IMR-90 (cell line): ENCODE measurements at regions not wholly inside any gene's neighbourhood (a gene's known extent, or its start where the extent isn't known, plus 50 kb on each side); places are given as distances from the start of the nearest gene placed in this dataset.

ENCODE experiments used
- ATAC-seq: fragments of 200-7000 bp; cut with Tn5 transposase; 2 replicates; pipeline ENCODE4 v1.9.1; 2020; ENCODE audit warnings: low read depth, mild to moderate bottlenecking, moderate library complexity
- BruUV-seq: library from RNA; stranded (reverse); fragments of 400-500 nt; replicated peaks from 2 replicates; lab custom pipeline; 2021; lab: Mats Ljungman, UMichigan
- CTCF ChIA-PET: fragments of 300-600 bp; formaldehyde crosslinking; extraction: SDS; loops from one replicate; lab custom pipeline; 2021; ENCODE audit warnings: antibody characterized with exemption; lab: Yijun Ruan, JAX
- POLR2A ChIA-PET: fragments of 300-600 bp; sonication (Branson Sonifier 250); formaldehyde crosslinking; loops from one replicate; lab custom pipeline; 2022; ENCODE audit warnings: antibody characterized with exemption; ENCODE audit not compliant: unreplicated experiment; lab: Charles Lee
- DNase-seq: peaks from one replicate; pipeline ENCODE4 v3.0.0; 2013
- H2AFZ ChIP-seq: replicated peaks from 2 replicates; pipeline ENCODE3; 2013; ENCODE audit warnings: low read length, mild to moderate bottlenecking; ENCODE audit not compliant: poor library complexity
- H2AK5ac ChIP-seq: 2 replicates; pipeline ENCODE4 v1.6.1; 2013; ENCODE audit warnings: low read depth, low read length, inconsistent platforms
- H2AK9ac ChIP-seq: replicated peaks from 2 replicates; pipeline ENCODE3; 2013; ENCODE audit warnings: mild to moderate bottlenecking, low read depth, low read length, moderate library complexity; ENCODE audit not compliant: poor library complexity
- H2BK120ac ChIP-seq: 2 replicates; pipeline ENCODE4 v1.6.1; 2013; ENCODE audit warnings: low read depth, low read length, inconsistent platforms
- H2BK15ac ChIP-seq: 3 replicates; pipeline ENCODE4 v1.6.1; 2013; ENCODE audit warnings: low read depth, low read length, inconsistent platforms
- H2BK20ac ChIP-seq: 2 replicates; pipeline ENCODE4 v1.6.1; 2013; ENCODE audit warnings: low read depth, mild to moderate bottlenecking, inconsistent platforms, low read length, moderate library complexity
- H2BK5ac ChIP-seq: 2 replicates; pipeline ENCODE4 v1.6.1; 2013; ENCODE audit warnings: mild to moderate bottlenecking, low read depth, low read length, inconsistent platforms; ENCODE audit not compliant: poor library complexity, severe bottlenecking
- H3K14ac ChIP-seq: replicated peaks from 2 replicates; pipeline ENCODE4 v1.6.1; 2013; ENCODE audit warnings: low read depth, low read length, inconsistent platforms
- H3K18ac ChIP-seq: 2 replicates; pipeline ENCODE4 v1.6.1; 2013; ENCODE audit warnings: low read depth, low read length, control low read depth
- H3K23ac ChIP-seq: 2 replicates; pipeline ENCODE4 v1.6.1; 2013; ENCODE audit warnings: low read depth, low read length, inconsistent platforms
- H3K27ac ChIP-seq: 2 replicates; pipeline ENCODE4 v1.5.1; 2013; ENCODE audit warnings: mild to moderate bottlenecking, control low read depth, low read length; ENCODE audit not compliant: insufficient read depth
- H3K27me3 ChIP-seq: 2 replicates; pipeline ENCODE4 v1.6.1; 2013; ENCODE audit warnings: low read length; ENCODE audit not compliant: control insufficient read depth, insufficient read depth
- H3K36me3 ChIP-seq: 2 replicates; pipeline ENCODE4 v1.6.1; 2013; ENCODE audit warnings: low read length, mixed read lengths; ENCODE audit not compliant: control insufficient read depth, insufficient read depth
- H3K4ac ChIP-seq: 2 replicates; pipeline ENCODE4 v1.6.1; 2013; ENCODE audit warnings: low read depth, low read length, inconsistent platforms
- H3K4me1 ChIP-seq: 2 replicates; pipeline ENCODE4 v1.6.1; 2013; ENCODE audit warnings: low read length, mixed read lengths; ENCODE audit not compliant: control insufficient read depth, insufficient read depth
- H3K4me2 ChIP-seq: 2 replicates; pipeline ENCODE4 v1.6.1; 2013; ENCODE audit warnings: low read depth, mild to moderate bottlenecking, control low read depth, low read length, moderate library complexity
- H3K4me3 ChIP-seq: 2 replicates; pipeline ENCODE4 v1.5.1; 2013; ENCODE audit warnings: low read depth, mild to moderate bottlenecking, control low read depth, low read length, moderate library complexity; ENCODE audit not compliant: insufficient read depth
- H3K56ac ChIP-seq: 2 replicates; pipeline ENCODE4 v1.6.1; 2013; ENCODE audit warnings: low read length, inconsistent platforms; ENCODE audit not compliant: insufficient read depth; ENCODE audit errors: extremely low read depth
- H3K79me1 ChIP-seq, 2 experiments: 2 replicates each; pipeline ENCODE4 v1.6.1; 2013; ENCODE audit warnings: low read length in 2 of 2, inconsistent platforms in 1 of 2, low read depth in 1 of 2
- H3K9ac ChIP-seq: 2 replicates; pipeline ENCODE4 v1.6.1; 2013; ENCODE audit warnings: low read depth, low read length, control low read depth
- H3K9me1 ChIP-seq: 2 replicates; pipeline ENCODE4 v1.6.1; 2013; ENCODE audit warnings: low read length, inconsistent platforms; ENCODE audit not compliant: insufficient read depth
- H3K9me3 ChIP-seq: 2 replicates; pipeline ENCODE4 v1.6.1; 2013; ENCODE audit warnings: low read length; ENCODE audit not compliant: control insufficient read depth, insufficient read depth
- H4K20me1 ChIP-seq: 2 replicates; pipeline ENCODE4 v1.6.1; 2013; ENCODE audit warnings: low read length, inconsistent platforms; ENCODE audit not compliant: insufficient read depth
- H4K5ac ChIP-seq: 2 replicates; pipeline ENCODE4 v1.6.1; 2013; ENCODE audit warnings: mild to moderate bottlenecking, low read depth, low read length, control low read depth
- H4K8ac ChIP-seq, 2 experiments: 2 replicates each; pipeline ENCODE4 v1.6.1; 2013; ENCODE audit warnings: low read depth in 2 of 2, low read length in 2 of 2, control low read depth in 1 of 2, inconsistent platforms in 1 of 2
- H4K91ac ChIP-seq: 2 replicates; pipeline ENCODE4 v1.6.1; 2013; ENCODE audit warnings: low read depth, low read length, inconsistent platforms; ENCODE audit not compliant: insufficient read depth
- BHLHE40 ChIP-seq: fragments of 150-350 bp; IDR thresholded peaks from 2 replicates; pipeline ENCODE4 v1.6.1; 2016; ENCODE audit warnings: mild to moderate bottlenecking, low read depth, low read length
- CEBPB ChIP-seq: IDR thresholded peaks from 2 replicates; pipeline ENCODE4 v1.6.1; 2012; ENCODE audit warnings: low read depth, low read length, improper control_type of control experiment
- CHD1 ChIP-seq: IDR thresholded peaks from 2 replicates; pipeline ENCODE4 v1.6.1; 2012; ENCODE audit warnings: low read depth, low read length, improper control_type of control experiment
- ELK1 ChIP-seq: fragments of 150-350 bp; IDR thresholded peaks from 2 replicates; pipeline ENCODE4 v1.6.1; 2016; ENCODE audit warnings: low read depth, mild to moderate bottlenecking, low read length, moderate library complexity, borderline replicate concordance
- FOS ChIP-seq: fragments of 150-350 bp; IDR thresholded peaks from 2 replicates; pipeline ENCODE4 v1.6.1; 2016; ENCODE audit warnings: low read depth, low read length
- MAFK ChIP-seq: IDR thresholded peaks from 2 replicates; pipeline ENCODE4 v1.6.1; 2012; ENCODE audit warnings: low read depth, low read length, improper control_type of control experiment
- MAZ ChIP-seq: IDR thresholded peaks from 2 replicates; pipeline ENCODE4 v1.6.1; 2012; ENCODE audit warnings: low read depth, mild to moderate bottlenecking, low read length, improper control_type of control experiment, moderate library complexity, borderline replicate concordance
- MXI1 ChIP-seq: IDR thresholded peaks from 2 replicates; pipeline ENCODE4 v1.6.1; 2012; ENCODE audit warnings: low read depth, mild to moderate bottlenecking, low read length, moderate library complexity, borderline replicate concordance
- NFE2L2 ChIP-seq: fragments of 150-350 bp; IDR thresholded peaks from 2 replicates; pipeline ENCODE4 v1.6.1; 2016; ENCODE audit warnings: low read depth, mild to moderate bottlenecking, low read length
- POLR2A ChIP-seq: IDR thresholded peaks from 2 replicates; pipeline ENCODE4 v1.6.1; 2012; ENCODE audit warnings: mild to moderate bottlenecking, low read depth, low read length
- RFX5 ChIP-seq: IDR thresholded peaks from 2 replicates; pipeline ENCODE4 v1.8.0; 2012; ENCODE audit warnings: low read depth, mild to moderate bottlenecking, low read length, moderate library complexity
- SMC3 ChIP-seq: fragments of 150-350 bp; IDR thresholded peaks from 2 replicates; pipeline ENCODE4 v1.6.1; 2016; ENCODE audit warnings: low read depth, mild to moderate bottlenecking, antibody characterized with exemption, low read length, moderate library complexity
- USF2 ChIP-seq: fragments of 150-350 bp; IDR thresholded peaks from 2 replicates; pipeline ENCODE4 v1.6.1; 2017; ENCODE audit warnings: mild to moderate bottlenecking, antibody characterized with exemption, low read length, low read depth
- WGBS, 2 experiments: methylation state at CpG; one replicate each; pipeline versions ENCODE4 v1.1.5 to v1.1.7; 2013; ENCODE audit warnings: missing lambda C conversion rate in 2 of 2; ENCODE audit not compliant: insufficient read length in 1 of 2; ENCODE audit errors: extremely low coverage in 2 of 2; 5-methylcytosine and 5-hydroxymethylcytosine counted together
- dilution Hi-C: fragments of 300-500 bp; cut with HindIII; formaldehyde crosslinking; loops from one replicate; pipeline ENCODE4 v1.14.3; 2018; ENCODE audit warnings: low sequenced_read_pairs; ENCODE audit not compliant: unreplicated experiment
- in situ Hi-C: fragments of 300-500 bp; cut with MboI; formaldehyde crosslinking; loops from 3 replicates; pipeline ENCODE4 v1.14.3; 2019; ENCODE audit warnings: low sequenced_read_pairs, inconsistent platforms, mixed read lengths
- intact Hi-C: fragments of 100-400 bp; cut with micrococcal nuclease; formaldehyde crosslinking; loops from 2 replicates; pipeline ENCODE4 v1.10.0; 2022
- TF ChIP-seq, protein P1 (sequence below): conservative IDR thresholded peaks from 2 replicates; pipeline ENCODE4 v1.5.1; 2012; ENCODE audit warnings: mild to moderate bottlenecking, low read depth, low read length, improper control_type of control experiment

- Histone ChIP-seq H3K27me3 (no peaks in the 10 kb centered on the region), H3K14ac (no peak overlapping the region), H3K79me1 (no peaks in the 10 kb centered on the region), H3K9ac (no peak overlapping the region), H4K8ac (no peak overlapping the region), H3K23ac (no peak overlapping the region), H4K91ac (no peak overlapping the region), H2AK5ac (no peak overlapping the region), H3K18ac (no peak overlapping the region), H2BK20ac (no peak overlapping the region), H2BK15ac (no peak overlapping the region), H3K4me3 (no peak overlapping the region), H3K56ac (no peak overlapping the region), H3K36me3 (no peaks in the 10 kb centered on the region), H2AK9ac (no peak overlapping the region), H3K4me2 (no peak overlapping the region), H3K4ac (no peak overlapping the region), H3K9me1 (no peaks in the 10 kb centered on the region), H2BK5ac (no peak overlapping the region), H3K27ac (no peak overlapping the region), H4K5ac (no peak overlapping the region), H2BK120ac (no peak overlapping the region), H2AFZ (no peak overlapping the region), H3K9me3 (peaks cover 4% of the 10 kb centered on the region; the same call in 1 of the 2 replicates), H3K4me1 (no peaks in the 10 kb centered on the region), H4K20me1 (no peaks in the 10 kb centered on the region)
- intact Hi-C loops = no loop called here
- ChIA-PET CTCF (no interaction called here), POLR2A (no interaction called here)
- WGBS, 2 experiments = no CpG with 5 or more reads among the region's 2 CpGs
- BruUV-seq = no TSS peak
- TF ChIP-seq SMC3 = no peak
- no peak for TF ChIP-seq MXI1
- no peak for TF ChIP-seq MAZ
- no peak for TF ChIP-seq CHD1
- TF ChIP-seq, protein P1, sequence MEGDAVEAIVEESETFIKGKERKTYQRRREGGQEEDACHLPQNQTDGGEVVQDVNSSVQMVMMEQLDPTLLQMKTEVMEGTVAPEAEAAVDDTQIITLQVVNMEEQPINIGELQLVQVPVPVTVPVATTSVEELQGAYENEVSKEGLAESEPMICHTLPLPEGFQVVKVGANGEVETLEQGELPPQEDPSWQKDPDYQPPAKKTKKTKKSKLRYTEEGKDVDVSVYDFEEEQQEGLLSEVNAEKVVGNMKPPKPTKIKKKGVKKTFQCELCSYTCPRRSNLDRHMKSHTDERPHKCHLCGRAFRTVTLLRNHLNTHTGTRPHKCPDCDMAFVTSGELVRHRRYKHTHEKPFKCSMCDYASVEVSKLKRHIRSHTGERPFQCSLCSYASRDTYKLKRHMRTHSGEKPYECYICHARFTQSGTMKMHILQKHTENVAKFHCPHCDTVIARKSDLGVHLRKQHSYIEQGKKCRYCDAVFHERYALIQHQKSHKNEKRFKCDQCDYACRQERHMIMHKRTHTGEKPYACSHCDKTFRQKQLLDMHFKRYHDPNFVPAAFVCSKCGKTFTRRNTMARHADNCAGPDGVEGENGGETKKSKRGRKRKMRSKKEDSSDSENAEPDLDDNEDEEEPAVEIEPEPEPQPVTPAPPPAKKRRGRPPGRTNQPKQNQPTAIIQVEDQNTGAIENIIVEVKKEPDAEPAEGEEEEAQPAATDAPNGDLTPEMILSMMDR = no peak
- no peak for TF ChIP-seq USF2
- TF ChIP-seq NFE2L2 = no peak
- no peak for TF ChIP-seq MAFK
- TF ChIP-seq FOS = no peak
- no peak for TF ChIP-seq POLR2A
- no peak for TF ChIP-seq BHLHE40
- no peak for TF ChIP-seq ELK1
- no peak for TF ChIP-seq CEBPB
- no peak for TF ChIP-seq RFX5
- no peak for DNase-seq
- dilution Hi-C loops = no loop called here
- ATAC-seq = no peak
- in situ Hi-C loops = no loop called here
Measured at GRCh38 chr5:29148581-29148980, 2044.9 kb upstream of the CDH6 start.
